Erythroblast (primary cell): ENCODE measurements at regions not wholly inside any gene's neighbourhood (a gene's known extent, or its start where the extent isn't known, plus 50 kb on each side); places are given as distances from the start of the nearest gene placed in this dataset.

ENCODE experiments used
- GATA1 ChIP-seq: IDR thresholded peaks from 2 replicates; pipeline ENCODE4 v1.6.1; 2011; ENCODE audit warnings: low read depth, mild to moderate bottlenecking, control low read depth, low read length, moderate library complexity
- POLR2A ChIP-seq: IDR thresholded peaks from 2 replicates; pipeline ENCODE4 v1.6.1; 2011; ENCODE audit warnings: mild to moderate bottlenecking, low read length

DNA sequence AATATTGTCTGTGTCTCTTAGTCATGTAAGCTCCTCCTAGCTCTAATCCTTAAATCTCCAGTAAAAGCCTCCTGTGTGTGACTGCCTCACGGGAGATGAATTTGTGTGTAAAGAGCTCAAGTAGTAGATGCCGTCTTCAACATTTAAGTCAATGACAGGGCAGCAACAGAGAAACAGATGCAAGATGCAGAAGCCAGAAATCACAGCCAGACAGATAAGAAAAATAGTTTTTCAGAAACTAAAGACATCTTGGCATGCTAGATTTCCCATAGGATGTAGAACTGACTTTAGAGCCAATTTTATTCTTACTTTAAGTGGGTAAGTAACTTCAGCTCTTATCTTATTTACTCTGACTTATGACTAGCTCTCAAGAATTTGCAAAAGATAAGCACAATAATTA, 652.8 kb downstream of the KCNA4 start:
- no peak for TF ChIP-seq POLR2A
- no peak for TF ChIP-seq GATA1
